GM12891 (cell line): ENCODE measurements at regions not wholly inside any gene's neighbourhood (a gene's known extent, or its start where the extent isn't known, plus 50 kb on each side); places are given as distances from the start of the nearest gene placed in this dataset.

Experiments
- PAX5 ChIP-seq: IDR thresholded peaks from 2 replicates; pipeline ENCODE4 v1.6.1; 2011; ENCODE audit warnings: low read length, moderate library complexity, mild to moderate bottlenecking; ENCODE audit not compliant: insufficient read depth, severe bottlenecking
- POLR2A ChIP-seq: IDR thresholded peaks from 2 replicates; pipeline ENCODE4 v1.6.1; 2011; ENCODE audit warnings: low read depth, low read length, control low read depth
- POLR2AphosphoS5 ChIP-seq: IDR thresholded peaks from 2 replicates; pipeline ENCODE4 v1.6.1; 2011; ENCODE audit warnings: low read depth, low read length, control low read depth
- POU2F2 ChIP-seq: IDR thresholded peaks from 2 replicates; pipeline ENCODE4 v1.6.1; 2011; ENCODE audit warnings: low read depth, mild to moderate bottlenecking, control low read depth, low read length, moderate library complexity
- SPI1 ChIP-seq: IDR thresholded peaks from 2 replicates; pipeline ENCODE4 v1.6.1; 2011; ENCODE audit warnings: low read depth, low read length, control low read depth
- TAF1 ChIP-seq: IDR thresholded peaks from 2 replicates; pipeline ENCODE4 v1.6.1; 2011; ENCODE audit warnings: low read depth, low read length, control low read depth

DNA sequence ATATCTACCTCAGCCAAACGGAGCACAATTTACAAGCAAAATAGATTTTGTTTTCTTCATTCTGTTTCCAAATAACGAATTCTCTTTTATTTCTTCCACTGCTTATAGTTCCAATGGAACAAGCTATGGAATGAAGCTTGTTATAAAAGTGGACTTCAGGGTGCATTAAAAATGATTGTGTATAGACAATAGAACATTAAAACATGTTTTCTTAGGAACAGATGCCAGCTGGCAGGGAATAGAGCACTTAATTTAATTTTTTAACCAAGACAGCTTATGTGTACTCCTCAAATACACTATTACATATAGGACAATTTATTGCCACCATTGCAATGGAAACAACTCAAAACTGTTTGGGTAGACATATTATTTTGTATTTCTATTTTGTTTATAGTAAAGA is 860.1 kb upstream of the TYRP1 start:
- TF ChIP-seq TAF1 (no peak), POLR2A (no peak), POLR2AphosphoS5 (no peak), SPI1 (no peak), PAX5 (no peak), POU2F2 (no peak)
